ENCODE measurements at regions not wholly inside any gene's neighbourhood (a gene's known extent, or its start where the extent isn't known, plus 50 kb on each side); places are given as distances from the start of the nearest gene placed in this dataset.
"Not testable (repeated sequence)": the region's sequence is repeated elsewhere in the genome, so short reads cannot be mapped to it uniquely, and the experiment has no call there.

- H3K27ac ChIP-seq = no peak overlapping the region
These were observed 1724.1 kb upstream of the SEL1L start for GRCh38 chr14:83257466-83258439.

GRCh38 chr14:83260751-83261150, 1727.1 kb upstream of the SEL1L start:
- Histone ChIP-seq H3K4me3 (no peak overlapping the region), H3K27ac (no peak overlapping the region)

More at GRCh38 chr14:83257466-83258439, 1724.1 kb upstream of the SEL1L start:
- H3K4me3 ChIP-seq = no peak overlapping the region

GRCh38 chr14:83269583-83269982, 1735.9 kb upstream of the SEL1L start:
- Histone ChIP-seq H3K4me3 (no peak overlapping the region), H3K27ac (no peak overlapping the region)

- Histone ChIP-seq H3K27ac (no peak overlapping the region), H3K4me3 (no peak overlapping the region)
These were observed 1738.0 kb upstream of the SEL1L start for GRCh38 chr14:83271663-83272062.

GRCh38 chr14:83280719-83281118, 1747.1 kb upstream of the SEL1L start:
- H3K4me3 ChIP-seq = no peak overlapping the region
- H3K27ac ChIP-seq = no peak overlapping the region

GRCh38 chr14:83282706-83283105, 1749.1 kb upstream of the SEL1L start:
- H3K27ac ChIP-seq = no peak overlapping the region
- H3K4me3 ChIP-seq = no peak overlapping the region

GRCh38 chr14:83287300-83287699, 1753.6 kb upstream of the SEL1L start:
- no peak overlapping the region for H3K27ac ChIP-seq
- H3K4me3 ChIP-seq = no peak overlapping the region

- H3K27ac ChIP-seq = no peak overlapping the region
- H3K4me3 ChIP-seq = no peak overlapping the region
These were observed 1755.7 kb upstream of the SEL1L start for GRCh38 chr14:83289390-83289789.

- Histone ChIP-seq H3K4me3 (no peak overlapping the region), H3K27ac (no peak overlapping the region)
These were observed 1756.2 kb upstream of the SEL1L start for GRCh38 chr14:83289896-83290295.

GRCh38 chr14:83290447-83290846, 1756.8 kb upstream of the SEL1L start:
- Histone ChIP-seq H3K27ac (no peak overlapping the region), H3K4me3 (no peak overlapping the region)

- no peak overlapping the region for H3K4me3 ChIP-seq
- no peak overlapping the region for H3K27ac ChIP-seq
These were observed 1758.1 kb upstream of the SEL1L start for GRCh38 chr14:83291714-83292113.

- no peak overlapping the region for H3K4me3 ChIP-seq
- no peak overlapping the region for H3K27ac ChIP-seq
These were observed 1761.3 kb upstream of the SEL1L start for GRCh38 chr14:83294941-83295340.

GRCh38 chr14:83297361-83297760, 1763.7 kb upstream of the SEL1L start:
- no peak overlapping the region for H3K4me3 ChIP-seq
- H3K27ac ChIP-seq = no peak overlapping the region

- H3K27ac ChIP-seq, H3K4me3 ChIP-seq: not testable (repeated sequence)
These were observed 1764.4 kb upstream of the SEL1L start for GRCh38 chr14:83298016-83298415.

- Histone ChIP-seq H3K27ac (no peak overlapping the region), H3K4me3 (no peak overlapping the region)
These were observed 1766.9 kb upstream of the SEL1L start for GRCh38 chr14:83300476-83301064.

GRCh38 chr14:83301791-83302190, 1768.1 kb upstream of the SEL1L start:
- no peak overlapping the region for H3K4me3 ChIP-seq
- no peak overlapping the region for H3K27ac ChIP-seq

GRCh38 chr14:83309211-83309610, 1775.6 kb upstream of the SEL1L start:
- H3K27ac ChIP-seq = no peak overlapping the region
- H3K4me3 ChIP-seq = no peak overlapping the region

GRCh38 chr14:83309833-83310232, 1776.2 kb upstream of the SEL1L start:
- Histone ChIP-seq H3K4me3 (no peak overlapping the region), H3K27ac (no peak overlapping the region)

GRCh38 chr14:83312511-83312910, 1778.9 kb upstream of the SEL1L start:
- H3K4me3 ChIP-seq = no peak overlapping the region
- no peak overlapping the region for H3K27ac ChIP-seq

- Histone ChIP-seq H3K4me3 (no peak overlapping the region), H3K27ac (no peak overlapping the region)
These were observed 1781.1 kb upstream of the SEL1L start for GRCh38 chr14:83314764-83315163.

- Histone ChIP-seq H3K4me3 (no peak overlapping the region), H3K27ac (no peak overlapping the region)
These were observed 1782.7 kb upstream of the SEL1L start for GRCh38 chr14:83316356-83316755.
